Right cardiac atrium (tissue), 5 donors: ENCODE measurements at regions not wholly inside any gene's neighbourhood (a gene's known extent, or its start where the extent isn't known, plus 50 kb on each side); places are given as distances from the start of the nearest gene placed in this dataset.
"Not testable (repeated sequence)": the region's sequence is repeated elsewhere in the genome, so short reads cannot be mapped to it uniquely, and the experiment has no call there.

ENCODE experiments used
- ATAC-seq, 2 donors: fragments of 200-7000 bp; cut with Tn5 transposase; one replicate each; pipeline versions ENCODE4 v1.8.0 to v1.9.1; 2020; ENCODE audit warnings: moderate library complexity in 2 of 2, mild to moderate bottlenecking in 1 of 2
- DNase-seq, 3 donors: peaks; one replicate each; pipeline ENCODE4 v3.0.0-alpha.2; 2020
- H3K27ac ChIP-seq: one replicate; pipeline ENCODE4 v1.5.1; 2013; ENCODE audit warnings: mild to moderate bottlenecking, low read length, control low read depth, moderate library complexity
- H3K27me3 ChIP-seq: one replicate; pipeline ENCODE4 v1.6.1; 2013; ENCODE audit not compliant: control insufficient read depth, insufficient read depth
- H3K4me1 ChIP-seq: one replicate; pipeline ENCODE4 v1.6.1; 2013; ENCODE audit warnings: low read length; ENCODE audit not compliant: control insufficient read depth, insufficient read depth
- H3K4me3 ChIP-seq: one replicate; pipeline ENCODE4 v1.5.1; 2013; ENCODE audit warnings: low read length, control low read depth
- H3K9me3 ChIP-seq: one replicate; pipeline ENCODE4 v1.6.1; 2013; ENCODE audit warnings: low read length; ENCODE audit not compliant: control insufficient read depth
- WGBS: extraction: QIAGEN DNeasy Blood & Tissue Kit; methylation state at CpG from one replicate; pipeline ENCODE4 v1.1.7; 2013; 5-methylcytosine and 5-hydroxymethylcytosine counted together
- intact Hi-C, 4 donors: fragments of 100-400 bp; cut with DNase I; formaldehyde crosslinking; loops; one replicate each; pipeline versions ENCODE4 v1.11.0 to v1.14.0; 2022 to 2023
- donor health status: healthy with polysubstance abuse.
- donor health status: DM: no; HTN: yes; CAD: no.
- donor health status: DM: no; HTN: no; CAD: no.
- donor health status: DM: no; HTN: yes; CAD: no; lungs with severe emphysema.
- donor health status: DM: yes; HTN: yes; CAD: no.

- H3K27me3 ChIP-seq = no peaks in the 10 kb centered on the region
- no peaks in the 10 kb centered on the region for H3K9me3 ChIP-seq
- DNase-seq (no peak), ATAC-seq (no peak)
- no peak overlapping the region for H3K27ac ChIP-seq
- WGBS = 75% methylated on average over 8 of the region's 8 CpGs
- intact Hi-C loops = no loop called here
- H3K4me1 ChIP-seq = no peaks in the 10 kb centered on the region
- H3K4me3 ChIP-seq = no peak overlapping the region
Measured at GRCh38 chr17:27944546-27945332, 51.6 kb upstream of the LYRM9 start.

GRCh38 chr17:27945333-27945616 is 52.1 kb upstream of the LYRM9 start:
- no peaks in the 10 kb centered on the region for H3K9me3 ChIP-seq
- no peak overlapping the region for H3K4me3 ChIP-seq
- no peak overlapping the region for H3K27ac ChIP-seq
- no peak for ATAC-seq
- 85% methylated on average over 6 of the region's 6 CpGs for WGBS
- H3K4me1 ChIP-seq = no peaks in the 10 kb centered on the region
- no peaks in the 10 kb centered on the region for H3K27me3 ChIP-seq
- DNase-seq = no peak
- intact Hi-C loops = no loop called here

GRCh38 chr17:27945953-27946352 is 52.8 kb upstream of the LYRM9 start:
- Histone ChIP-seq H3K4me1 (no peaks in the 10 kb centered on the region), H3K27me3 (no peaks in the 10 kb centered on the region), H3K27ac (no peak overlapping the region), H3K9me3 (no peaks in the 10 kb centered on the region), H3K4me3 (no peak overlapping the region)
- intact Hi-C loops = no loop called here
- no peak for ATAC-seq
- DNase-seq = no peak
- 89% methylated on average over 5 of the region's 5 CpGs for WGBS

- H3K4me3 ChIP-seq = no peak overlapping the region
- intact Hi-C loops = no loop called here
- no peaks in the 10 kb centered on the region for H3K9me3 ChIP-seq
- no peak for DNase-seq
- no peaks in the 10 kb centered on the region for H3K4me1 ChIP-seq
- WGBS = 74% methylated on average over 2 of the region's 2 CpGs
- no peak overlapping the region for H3K27ac ChIP-seq
- no peaks in the 10 kb centered on the region for H3K27me3 ChIP-seq
- ATAC-seq = no peak
Measured at GRCh38 chr17:27946513-27946912, 53.3 kb upstream of the LYRM9 start.

- ATAC-seq (no peak), DNase-seq (no peak)
- H3K27me3 ChIP-seq = no peaks in the 10 kb centered on the region
- H3K4me1 ChIP-seq = no peaks in the 10 kb centered on the region
- intact Hi-C loops = no loop called here
- no peak overlapping the region for H3K4me3 ChIP-seq
- H3K9me3 ChIP-seq = no peaks in the 10 kb centered on the region
- no peak overlapping the region for H3K27ac ChIP-seq
- 38% methylated on average over 4 of the region's 4 CpGs for WGBS
Measured at GRCh38 chr17:27947005-27947406, 53.8 kb upstream of the LYRM9 start.

- H3K27me3 ChIP-seq = no peaks in the 10 kb centered on the region
- DNase-seq (no peak), ATAC-seq (no peak)
- no peaks in the 10 kb centered on the region for H3K9me3 ChIP-seq
- intact Hi-C loops = no loop called here
- H3K4me1 ChIP-seq = no peaks in the 10 kb centered on the region
- H3K4me3 ChIP-seq = no peak overlapping the region
- WGBS = 71% methylated on average over 3 of the region's 3 CpGs
- no peak overlapping the region for H3K27ac ChIP-seq
Measured at GRCh38 chr17:27949304-27949703, 56.1 kb upstream of the LYRM9 start.

- 93% methylated on average over 7 of the region's 7 CpGs for WGBS
- DNase-seq, intact Hi-C loops, H3K27ac ChIP-seq, ATAC-seq, H3K27me3 ChIP-seq, H3K9me3 ChIP-seq, H3K4me3 ChIP-seq, H3K4me1 ChIP-seq: not testable (repeated sequence)
Measured at GRCh38 chr17:27950225-27950624, 57.1 kb upstream of the LYRM9 start.

- Histone ChIP-seq H3K9me3 (no peaks in the 10 kb centered on the region), H3K4me3 (no peak overlapping the region), H3K27ac (no peak overlapping the region), H3K4me1 (no peaks in the 10 kb centered on the region), H3K27me3 (no peaks in the 10 kb centered on the region)
- DNase-seq = no peak
- intact Hi-C loops = no loop called here
- WGBS = 46% methylated on average over 5 of the region's 5 CpGs
- no peak for ATAC-seq
Measured at GRCh38 chr17:27950995-27951394, 57.8 kb upstream of the LYRM9 start.

- intact Hi-C loops = no loop called here
- Histone ChIP-seq H3K4me1 (no peaks in the 10 kb centered on the region), H3K27ac (no peak overlapping the region), H3K4me3 (no peak overlapping the region), H3K9me3 (no peaks in the 10 kb centered on the region), H3K27me3 (no peaks in the 10 kb centered on the region)
- no peak for ATAC-seq
- DNase-seq = no peak
- 63% methylated on average over 6 of the region's 6 CpGs for WGBS
Measured at GRCh38 chr17:27951872-27952271, 58.7 kb upstream of the LYRM9 start.

GRCh38 chr17:27952366-27952765 is 59.2 kb upstream of the LYRM9 start:
- DNase-seq = no peak
- H3K4me3 ChIP-seq = no peak overlapping the region
- ATAC-seq = no peak
- no peaks in the 10 kb centered on the region for H3K27me3 ChIP-seq
- intact Hi-C loops = no loop called here
- no peaks in the 10 kb centered on the region for H3K4me1 ChIP-seq
- no peaks in the 10 kb centered on the region for H3K9me3 ChIP-seq
- H3K27ac ChIP-seq = no peak overlapping the region
- WGBS = 40% methylated on average over 7 of the region's 7 CpGs

- intact Hi-C loops = no loop called here
- no peak for DNase-seq
- Histone ChIP-seq H3K27ac (no peak overlapping the region), H3K27me3 (no peaks in the 10 kb centered on the region), H3K4me1 (no peaks in the 10 kb centered on the region), H3K4me3 (no peak overlapping the region), H3K9me3 (no peaks in the 10 kb centered on the region)
- ATAC-seq = no peak
- WGBS = 61% methylated on average over 8 of the region's 8 CpGs
Measured at GRCh38 chr17:27954548-27955495, 61.7 kb upstream of the LYRM9 start.
